ENCODE measurements at regions not wholly inside any gene's neighbourhood (a gene's known extent, or its start where the extent isn't known, plus 50 kb on each side); places are given as distances from the start of the nearest gene placed in this dataset.
"Not testable (repeated sequence)": the region's sequence is repeated elsewhere in the genome, so short reads cannot be mapped to it uniquely, and the experiment has no call there.

GRCh38 chr9:124084087-124084486 is 72.5 kb downstream of the LHX2 start:
- Mint-ChIP-seq H3K27ac (no peak overlapping the region), H3K9me3 (peaks cover 12% of the 10 kb centered on the region), H3K4me1 (no peaks in the 10 kb centered on the region), H3K36me3 (no peaks in the 10 kb centered on the region), H3K4me3 (no peak overlapping the region), H3K27me3 (peaks cover 20% of the 10 kb centered on the region)
- POLR2A ChIA-PET = no interaction called here
- ATAC-seq (ENCODE audit: low read depth) (no peak), DNase-seq (no peak)

- Mint-ChIP-seq H3K27ac (no peak overlapping the region), H3K27me3 (peaks cover 22% of the 10 kb centered on the region), H3K4me3 (no peak overlapping the region), H3K36me3 (no peaks in the 10 kb centered on the region), H3K9me3 (peaks cover 12% of the 10 kb centered on the region), H3K4me1 (no peaks in the 10 kb centered on the region)
- DNase-seq = no peak
- ATAC-seq (ENCODE audit: low read depth) = no peak
- POLR2A ChIA-PET = no interaction called here
Observed at GRCh38 chr9:124087226-124087625, 75.7 kb downstream of the LHX2 start.

- POLR2A ChIA-PET = no interaction called here
- ATAC-seq (ENCODE audit: low read depth) (no peak), DNase-seq (no peak)
- H3K27me3 Mint-ChIP-seq = peaks cover 27% of the 10 kb centered on the region
- H3K4me1 Mint-ChIP-seq = no peaks in the 10 kb centered on the region
- peaks cover 12% of the 10 kb centered on the region for H3K9me3 Mint-ChIP-seq
- H3K36me3 Mint-ChIP-seq = no peaks in the 10 kb centered on the region
- H3K4me3 Mint-ChIP-seq = no peak overlapping the region
- H3K27ac Mint-ChIP-seq = no peak overlapping the region
Observed at GRCh38 chr9:124088476-124088837, 76.9 kb downstream of the LHX2 start.

- ATAC-seq (ENCODE audit: low read depth); POLR2A ChIA-PET; H3K4me1 Mint-ChIP-seq; DNase-seq; H3K4me3 Mint-ChIP-seq; H3K9me3 Mint-ChIP-seq; H3K27ac Mint-ChIP-seq; H3K36me3 Mint-ChIP-seq: not testable (repeated sequence)
- H3K27me3 Mint-ChIP-seq = peaks cover 20% of the 10 kb centered on the region
Observed at GRCh38 chr9:124089631-124090488, 78.3 kb downstream of the LHX2 start.

- DNase-seq (no peak), ATAC-seq (ENCODE audit: low read depth) (no peak)
- Mint-ChIP-seq H3K27me3 (peaks cover 9% of the 10 kb centered on the region), H3K4me1 (no peaks in the 10 kb centered on the region), H3K9me3 (no peaks in the 10 kb centered on the region), H3K27ac (no peak overlapping the region), H3K4me3 (no peak overlapping the region), H3K36me3 (no peaks in the 10 kb centered on the region)
- POLR2A ChIA-PET = no interaction called here
Observed at GRCh38 chr9:124098141-124098905, 86.8 kb downstream of the LHX2 start.

GRCh38 chr9:124099860-124100259 is 88.3 kb downstream of the LHX2 start:
- H3K27me3 Mint-ChIP-seq = peaks cover 12% of the 10 kb centered on the region
- POLR2A ChIA-PET = no interaction called here
- no peak for ATAC-seq (ENCODE audit: low read depth)
- H3K4me1 Mint-ChIP-seq = no peaks in the 10 kb centered on the region
- no peaks in the 10 kb centered on the region for H3K9me3 Mint-ChIP-seq
- H3K4me3 Mint-ChIP-seq = no peak overlapping the region
- no peak for DNase-seq
- no peak overlapping the region for H3K27ac Mint-ChIP-seq
- H3K36me3 Mint-ChIP-seq = no peaks in the 10 kb centered on the region

- DNase-seq (no peak), ATAC-seq (ENCODE audit: low read depth) (no peak)
- H3K4me1 Mint-ChIP-seq = no peaks in the 10 kb centered on the region
- peak overlapping the region; percentile 22 for H3K27ac Mint-ChIP-seq
- H3K4me3 Mint-ChIP-seq = no peak overlapping the region
- peaks cover 14% of the 10 kb centered on the region for H3K27me3 Mint-ChIP-seq
- no peaks in the 10 kb centered on the region for H3K9me3 Mint-ChIP-seq
- H3K36me3 Mint-ChIP-seq = no peaks in the 10 kb centered on the region
- POLR2A ChIA-PET = no interaction called here
Observed at GRCh38 chr9:124101215-124101968, 89.8 kb downstream of the LHX2 start.

- DNase-seq (no peak), ATAC-seq (ENCODE audit: low read depth) (no peak)
- no peaks in the 10 kb centered on the region for H3K4me1 Mint-ChIP-seq
- H3K36me3 Mint-ChIP-seq = no peaks in the 10 kb centered on the region
- POLR2A ChIA-PET = no interaction called here
- H3K9me3 Mint-ChIP-seq = no peaks in the 10 kb centered on the region
- peaks cover 14% of the 10 kb centered on the region for H3K27me3 Mint-ChIP-seq
- H3K27ac Mint-ChIP-seq = no peak overlapping the region
- no peak overlapping the region for H3K4me3 Mint-ChIP-seq
Observed at GRCh38 chr9:124101969-124102345, 90.4 kb downstream of the LHX2 start.

GRCh38 chr9:124102363-124102762 is 90.8 kb downstream of the LHX2 start:
- POLR2A ChIA-PET = no interaction called here
- H3K27ac Mint-ChIP-seq = no peak overlapping the region
- no peaks in the 10 kb centered on the region for H3K36me3 Mint-ChIP-seq
- no peak for ATAC-seq (ENCODE audit: low read depth)
- H3K9me3 Mint-ChIP-seq = no peaks in the 10 kb centered on the region
- no peak for DNase-seq
- no peaks in the 10 kb centered on the region for H3K4me1 Mint-ChIP-seq
- peaks cover 13% of the 10 kb centered on the region for H3K27me3 Mint-ChIP-seq
- H3K4me3 Mint-ChIP-seq = no peak overlapping the region

- no peak overlapping the region for H3K27ac Mint-ChIP-seq
- DNase-seq (no peak), ATAC-seq (ENCODE audit: low read depth) (no peak)
- no peak overlapping the region for H3K4me3 Mint-ChIP-seq
- no peaks in the 10 kb centered on the region for H3K36me3 Mint-ChIP-seq
- POLR2A ChIA-PET = no interaction called here
- no peaks in the 10 kb centered on the region for H3K4me1 Mint-ChIP-seq
- no peaks in the 10 kb centered on the region for H3K9me3 Mint-ChIP-seq
- peaks cover 11% of the 10 kb centered on the region for H3K27me3 Mint-ChIP-seq
Observed at GRCh38 chr9:124105266-124105665, 93.7 kb downstream of the LHX2 start.

- Mint-ChIP-seq H3K27me3 (peaks cover 6% of the 10 kb centered on the region), H3K4me1 (no peaks in the 10 kb centered on the region), H3K9me3 (no peaks in the 10 kb centered on the region), H3K36me3 (no peaks in the 10 kb centered on the region), H3K4me3 (no peak overlapping the region), H3K27ac (no peak overlapping the region)
- ATAC-seq (ENCODE audit: low read depth) (no peak), DNase-seq (no peak)
- POLR2A ChIA-PET = no interaction called here
Observed at GRCh38 chr9:124108216-124108615, 96.6 kb downstream of the LHX2 start.

- no peak for ATAC-seq (ENCODE audit: low read depth)
- POLR2A ChIA-PET = no interaction called here
- H3K36me3 Mint-ChIP-seq = no peaks in the 10 kb centered on the region
Observed at GRCh38 chr9:124110307-124110915, 98.8 kb downstream of the LHX2 start.

GRCh38 chr9:124116683-124117363 is 105.3 kb downstream of the LHX2 start:
- Mint-ChIP-seq H3K4me3 (no peak overlapping the region), H3K9me3 (peaks cover 3% of the 10 kb centered on the region), H3K27ac (no peak overlapping the region), H3K4me1 (no peaks in the 10 kb centered on the region), H3K36me3 (no peaks in the 10 kb centered on the region), H3K27me3 (peaks cover 5% of the 10 kb centered on the region)
- ATAC-seq (ENCODE audit: low read depth) (no peak), DNase-seq (no peak)
- POLR2A ChIA-PET = no interaction called here

More at GRCh38 chr9:124110307-124110915, 98.8 kb downstream of the LHX2 start:
- Mint-ChIP-seq H3K4me1 (no peaks in the 10 kb centered on the region), H3K27ac (no peak overlapping the region), H3K9me3 (no peaks in the 10 kb centered on the region), H3K27me3 (peaks cover 4% of the 10 kb centered on the region), H3K4me3 (no peak overlapping the region)
- DNase-seq = peak; percentile 72
